GM23338 (cell line): ENCODE measurements at regions not wholly inside any gene's neighbourhood (a gene's known extent, or its start where the extent isn't known, plus 50 kb on each side); places are given as distances from the start of the nearest gene placed in this dataset.

ENCODE experiments used
- ATAC-seq: fragments of 200-7000 bp; cut with Tn5 transposase; 3 replicates; pipeline ENCODE4 v1.9.1; 2020
- DNase-seq: peaks from one replicate; pipeline ENCODE4 v3.0.0-alpha.2; 2015; ENCODE audit warnings: low spot score
- H2AFZ ChIP-seq: fragments of 200-600 bp; sonication (generic); 2 replicates; pipeline ENCODE4 v1.8.0; 2016; ENCODE audit warnings: antibody characterized with exemption, mild to moderate bottlenecking, moderate library complexity
- H3F3A ChIP-seq: fragments of 200-600 bp; sonication (generic); replicated peaks from 2 replicates; pipeline ENCODE4 v1.8.0; 2017; ENCODE audit warnings: antibody characterized with exemption, mixed run types, low read depth
- H3K27ac ChIP-seq: fragments of 200-600 bp; sonication (generic); 2 replicates; pipeline ENCODE4 v1.6.1; 2016; ENCODE audit warnings: low read depth
- H3K27me3 ChIP-seq: fragments of 200-600 bp; sonication (generic); 2 replicates; pipeline ENCODE4 v1.8.0; 2016; ENCODE audit warnings: mild to moderate bottlenecking, mixed run types, moderate library complexity; ENCODE audit not compliant: insufficient read depth
- H3K36me3 ChIP-seq: fragments of 200-600 bp; sonication (generic); 2 replicates; pipeline ENCODE4 v1.8.0; 2016; ENCODE audit warnings: mild to moderate bottlenecking; ENCODE audit not compliant: insufficient read depth
- H3K4me1 ChIP-seq: fragments of 200-600 bp; sonication (generic); 2 replicates; pipeline ENCODE4 v1.8.0; 2016; ENCODE audit warnings: mild to moderate bottlenecking, moderate library complexity; ENCODE audit not compliant: insufficient read depth
- H3K4me2 ChIP-seq: fragments of 200-600 bp; sonication (generic); 2 replicates; pipeline ENCODE4 v1.7.1; 2017; ENCODE audit warnings: mixed run types
- H3K4me3 ChIP-seq: fragments of 200-600 bp; sonication (generic); 2 replicates; pipeline ENCODE4 v1.6.1; 2016; ENCODE audit warnings: mixed run types
- H3K79me2 ChIP-seq: fragments of 200-600 bp; sonication (generic); replicated peaks from 2 replicates; pipeline ENCODE4 v1.8.0; 2017; ENCODE audit warnings: mild to moderate bottlenecking; ENCODE audit not compliant: insufficient read depth
- H3K9me2 ChIP-seq: fragments of 200-600 bp; sonication (generic); 2 replicates; pipeline ENCODE4 v1.8.0; 2017; ENCODE audit not compliant: insufficient read depth
- H4K20me1 ChIP-seq: fragments of 200-600 bp; sonication (generic); replicated peaks from 2 replicates; pipeline ENCODE4 v1.8.0; 2017; ENCODE audit warnings: mild to moderate bottlenecking; ENCODE audit not compliant: insufficient read depth
- H3K27ac Mint-ChIP-seq: 2 replicates; pipeline ENCODE4 v1.8.0; 2020; ENCODE audit warnings: inconsistent platforms, mild to moderate bottlenecking, moderate library complexity, mixed read lengths
- H3K27me3 Mint-ChIP-seq: 3 replicates; pipeline ENCODE4 v1.8.0; 2022; ENCODE audit warnings: low read depth, mild to moderate bottlenecking, moderate library complexity, mixed read lengths, inconsistent platforms; ENCODE audit not compliant: insufficient read depth, poor library complexity
- H3K36me3 Mint-ChIP-seq: 3 replicates; pipeline ENCODE4 v1.8.0; 2021; ENCODE audit warnings: low read depth, mild to moderate bottlenecking, inconsistent platforms, moderate library complexity, mixed read lengths
- H3K4me1 Mint-ChIP-seq: 3 replicates; pipeline ENCODE4 v1.8.0; 2020; ENCODE audit warnings: mild to moderate bottlenecking, inconsistent platforms, mixed read lengths
- H3K4me3 Mint-ChIP-seq: 3 replicates; pipeline ENCODE4 v1.8.0; 2021; ENCODE audit warnings: moderate library complexity, mild to moderate bottlenecking, inconsistent platforms, mixed read lengths
- H3K9me3 Mint-ChIP-seq: 3 replicates; pipeline ENCODE4 v1.8.0; 2020; ENCODE audit warnings: moderate library complexity, mild to moderate bottlenecking, inconsistent platforms, mixed read lengths
- CREB1 ChIP-seq: fragments of 250-450 bp; sonication (Bioruptor Pico); IDR thresholded peaks from 2 replicates; pipeline ENCODE4 v1.5.0; 2020; ENCODE audit warnings: low read depth, mild to moderate bottlenecking, moderate library complexity
- EZH2 ChIP-seq: fragments of 200-600 bp; sonication (generic); IDR thresholded peaks from one replicate; pipeline ENCODE4 v1.8.0; 2017; ENCODE audit warnings: antibody characterized with exemption, mild to moderate bottlenecking, low read depth; ENCODE audit not compliant: unreplicated experiment
- EZH2phosphoT487 ChIP-seq: fragments of 200-600 bp; sonication (generic); IDR thresholded peaks from one replicate; pipeline ENCODE4 v1.8.1; 2018; ENCODE audit warnings: antibody characterized with exemption; ENCODE audit not compliant: unreplicated experiment
- JUNB ChIP-seq: IDR thresholded peaks from one replicate; pipeline ENCODE4 v1.6.1; 2016; ENCODE audit warnings: antibody characterized with exemption; ENCODE audit not compliant: unreplicated experiment
- NANOG ChIP-seq: IDR thresholded peaks from 2 replicates; pipeline ENCODE4 v1.6.1; 2016; ENCODE audit warnings: antibody characterized with exemption, borderline replicate concordance
- POLR2AphosphoS5 ChIP-seq: IDR thresholded peaks from 2 replicates; pipeline ENCODE4 v1.6.1; 2016; ENCODE audit warnings: antibody characterized with exemption, low read depth
- STAT1 ChIP-seq: IDR thresholded peaks from one replicate; pipeline ENCODE4 v1.6.1; 2016; ENCODE audit warnings: antibody characterized with exemption; ENCODE audit not compliant: unreplicated experiment
- ZNF114 ChIP-seq: fragments of 250-450 bp; sonication (Bioruptor Pico); IDR thresholded peaks from 2 replicates; pipeline ENCODE4 v1.5.0; 2020; ENCODE audit warnings: mild to moderate bottlenecking, moderate library complexity
- ZNF331 ChIP-seq: fragments of 250-450 bp; sonication (Bioruptor Pico); IDR thresholded peaks from 2 replicates; pipeline ENCODE4 v1.5.0; 2020; ENCODE audit warnings: low read depth, mild to moderate bottlenecking, moderate library complexity
- TF ChIP-seq, protein P1 (sequence below): fragments of 250-450 bp; sonication (Bioruptor Pico); IDR thresholded peaks from 2 replicates; pipeline ENCODE4 v1.5.0; 2020; ENCODE audit warnings: mild to moderate bottlenecking, moderate library complexity
- TF ChIP-seq, protein P2 (sequence below), 2 experiments: fragments of 200-600 bp in 1 of 2; sonication (generic) in 1 of 2; conservative IDR thresholded peaks; 2 replicates each; pipeline versions ENCODE4 v1.5.1 to v1.6.1; 2016 to 2017; ENCODE audit warnings: antibody characterized with exemption in 2 of 2, low read depth in 2 of 2, mild to moderate bottlenecking in 2 of 2, moderate library complexity in 1 of 2
- TF ChIP-seq, protein P3 (sequence below): IDR thresholded peaks from one replicate; pipeline ENCODE4 v1.6.1; 2018; ENCODE audit warnings: antibody characterized with exemption; ENCODE audit not compliant: unreplicated experiment
- TF ChIP-seq, protein P4 (sequence below): IDR thresholded peaks from 2 replicates; pipeline ENCODE4 v1.6.1; 2016; ENCODE audit warnings: antibody characterized with exemption

DNA sequence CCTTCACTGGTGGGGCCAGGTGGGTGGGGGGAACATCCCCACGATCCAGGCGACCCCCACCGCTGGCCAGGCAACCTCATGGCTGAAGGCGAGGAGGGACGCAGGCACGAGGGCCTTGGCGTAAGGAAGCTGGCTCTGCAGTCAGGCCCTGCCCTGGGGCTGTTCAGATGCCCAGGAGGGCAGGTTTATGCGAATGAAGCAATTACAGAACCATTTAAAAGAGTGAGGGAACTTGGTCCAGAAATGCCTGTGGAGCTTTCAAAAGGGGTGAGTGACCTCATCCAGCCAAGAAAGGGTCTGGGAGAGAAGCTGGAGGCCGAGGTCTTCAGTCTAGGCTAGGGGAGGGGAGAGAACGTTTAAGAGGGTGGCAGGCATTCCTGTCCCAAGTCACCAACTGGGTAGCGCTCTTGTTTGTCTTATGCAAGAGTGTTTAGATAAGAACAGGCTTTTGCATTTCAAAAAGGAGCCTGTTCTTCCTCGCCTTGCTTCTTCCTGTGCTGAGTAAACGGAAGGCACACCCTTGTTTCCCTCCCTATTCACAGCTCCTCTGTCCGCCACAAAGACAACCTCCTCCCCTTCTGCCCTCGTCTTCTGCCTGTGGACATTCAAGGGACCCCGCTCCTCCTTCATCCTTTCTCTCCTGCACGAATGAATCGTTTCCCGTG, 183.5 kb upstream of the SDK2 start:
- Histone ChIP-seq H3K4me3 (no peak overlapping the region), H3K27ac (no peak overlapping the region), H3F3A (no peaks in the 10 kb centered on the region), H3K4me1 (peaks cover 19% of the 10 kb centered on the region), H3K9me2 (0 out of 2 replicates have a peak, but pooled peaks cover 3% of the 10 kb centered on the region), H4K20me1 (no peaks in the 10 kb centered on the region), H3K4me2 (peak overlapping the region; percentile 36), H3K36me3 (no peaks in the 10 kb centered on the region), H3K79me2 (no peaks in the 10 kb centered on the region), H2AFZ (no peak overlapping the region), H3K27me3 (peaks cover 10% of the 10 kb centered on the region)
- Mint-ChIP-seq H3K4me1 (peaks cover 48% of the 10 kb centered on the region), H3K36me3 (no peaks in the 10 kb centered on the region; the same call in 2 of the 3 replicates), H3K27ac (no peak overlapping the region; the same call in 1 of the 2 replicates), H3K4me3 (peak overlapping the region; percentile 29; the same call in 1 of the 3 replicates), H3K9me3 (no peaks in the 10 kb centered on the region), H3K27me3 (peaks cover 19% of the 10 kb centered on the region)
- TF ChIP-seq POLR2AphosphoS5 = no peak
- no peak for TF ChIP-seq EZH2phosphoT487
- TF ChIP-seq, protein P1, sequence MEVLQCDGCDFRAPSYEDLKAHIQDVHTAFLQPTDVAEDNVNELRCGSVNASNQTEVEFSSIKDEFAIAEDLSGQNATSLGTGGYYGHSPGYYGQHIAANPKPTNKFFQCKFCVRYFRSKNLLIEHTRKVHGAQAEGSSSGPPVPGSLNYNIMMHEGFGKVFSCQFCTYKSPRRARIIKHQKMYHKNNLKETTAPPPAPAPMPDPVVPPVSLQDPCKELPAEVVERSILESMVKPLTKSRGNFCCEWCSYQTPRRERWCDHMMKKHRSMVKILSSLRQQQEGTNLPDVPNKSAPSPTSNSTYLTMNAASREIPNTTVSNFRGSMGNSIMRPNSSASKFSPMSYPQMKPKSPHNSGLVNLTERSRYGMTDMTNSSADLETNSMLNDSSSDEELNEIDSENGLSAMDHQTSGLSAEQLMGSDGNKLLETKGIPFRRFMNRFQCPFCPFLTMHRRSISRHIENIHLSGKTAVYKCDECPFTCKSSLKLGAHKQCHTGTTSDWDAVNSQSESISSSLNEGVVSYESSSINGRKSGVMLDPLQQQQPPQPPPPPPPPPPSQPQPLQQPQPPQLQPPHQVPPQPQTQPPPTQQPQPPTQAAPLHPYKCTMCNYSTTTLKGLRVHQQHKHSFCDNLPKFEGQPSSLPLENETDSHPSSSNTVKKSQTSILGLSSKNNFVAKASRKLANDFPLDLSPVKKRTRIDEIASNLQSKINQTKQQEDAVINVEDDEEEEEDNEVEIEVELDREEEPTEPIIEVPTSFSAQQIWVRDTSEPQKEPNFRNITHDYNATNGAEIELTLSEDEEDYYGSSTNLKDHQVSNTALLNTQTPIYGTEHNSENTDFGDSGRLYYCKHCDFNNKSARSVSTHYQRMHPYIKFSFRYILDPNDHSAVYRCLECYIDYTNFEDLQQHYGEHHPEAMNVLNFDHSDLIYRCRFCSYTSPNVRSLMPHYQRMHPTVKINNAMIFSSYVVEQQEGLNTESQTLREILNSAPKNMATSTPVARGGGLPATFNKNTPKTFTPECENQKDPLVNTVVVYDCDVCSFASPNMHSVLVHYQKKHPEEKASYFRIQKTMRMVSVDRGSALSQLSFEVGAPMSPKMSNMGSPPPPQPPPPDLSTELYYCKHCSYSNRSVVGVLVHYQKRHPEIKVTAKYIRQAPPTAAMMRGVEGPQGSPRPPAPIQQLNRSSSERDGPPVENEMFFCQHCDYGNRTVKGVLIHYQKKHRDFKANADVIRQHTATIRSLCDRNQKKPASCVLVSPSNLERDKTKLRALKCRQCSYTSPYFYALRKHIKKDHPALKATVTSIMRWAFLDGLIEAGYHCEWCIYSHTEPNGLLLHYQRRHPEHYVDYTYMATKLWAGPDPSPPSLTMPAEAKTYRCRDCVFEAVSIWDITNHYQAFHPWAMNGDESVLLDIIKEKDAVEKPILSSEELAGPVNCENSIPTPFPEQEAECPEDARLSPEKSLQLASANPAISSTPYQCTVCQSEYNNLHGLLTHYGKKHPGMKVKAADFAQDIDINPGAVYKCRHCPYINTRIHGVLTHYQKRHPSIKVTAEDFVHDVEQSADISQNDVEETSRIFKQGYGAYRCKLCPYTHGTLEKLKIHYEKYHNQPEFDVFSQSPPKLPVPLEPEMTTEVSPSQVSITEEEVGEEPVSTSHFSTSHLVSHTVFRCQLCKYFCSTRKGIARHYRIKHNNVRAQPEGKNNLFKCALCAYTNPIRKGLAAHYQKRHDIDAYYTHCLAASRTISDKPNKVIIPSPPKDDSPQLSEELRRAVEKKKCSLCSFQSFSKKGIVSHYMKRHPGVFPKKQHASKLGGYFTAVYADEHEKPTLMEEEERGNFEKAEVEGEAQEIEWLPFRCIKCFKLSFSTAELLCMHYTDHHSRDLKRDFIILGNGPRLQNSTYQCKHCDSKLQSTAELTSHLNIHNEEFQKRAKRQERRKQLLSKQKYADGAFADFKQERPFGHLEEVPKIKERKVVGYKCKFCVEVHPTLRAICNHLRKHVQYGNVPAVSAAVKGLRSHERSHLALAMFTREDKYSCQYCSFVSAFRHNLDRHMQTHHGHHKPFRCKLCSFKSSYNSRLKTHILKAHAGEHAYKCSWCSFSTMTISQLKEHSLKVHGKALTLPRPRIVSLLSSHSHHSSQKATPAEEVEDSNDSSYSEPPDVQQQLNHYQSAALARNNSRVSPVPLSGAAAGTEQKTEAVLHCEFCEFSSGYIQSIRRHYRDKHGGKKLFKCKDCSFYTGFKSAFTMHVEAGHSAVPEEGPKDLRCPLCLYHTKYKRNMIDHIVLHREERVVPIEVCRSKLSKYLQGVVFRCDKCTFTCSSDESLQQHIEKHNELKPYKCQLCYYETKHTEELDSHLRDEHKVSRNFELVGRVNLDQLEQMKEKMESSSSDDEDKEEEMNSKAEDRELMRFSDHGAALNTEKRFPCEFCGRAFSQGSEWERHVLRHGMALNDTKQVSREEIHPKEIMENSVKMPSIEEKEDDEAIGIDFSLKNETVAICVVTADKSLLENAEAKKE (CRISPR knock-in tag) = no peak
- TF ChIP-seq, protein P2, sequence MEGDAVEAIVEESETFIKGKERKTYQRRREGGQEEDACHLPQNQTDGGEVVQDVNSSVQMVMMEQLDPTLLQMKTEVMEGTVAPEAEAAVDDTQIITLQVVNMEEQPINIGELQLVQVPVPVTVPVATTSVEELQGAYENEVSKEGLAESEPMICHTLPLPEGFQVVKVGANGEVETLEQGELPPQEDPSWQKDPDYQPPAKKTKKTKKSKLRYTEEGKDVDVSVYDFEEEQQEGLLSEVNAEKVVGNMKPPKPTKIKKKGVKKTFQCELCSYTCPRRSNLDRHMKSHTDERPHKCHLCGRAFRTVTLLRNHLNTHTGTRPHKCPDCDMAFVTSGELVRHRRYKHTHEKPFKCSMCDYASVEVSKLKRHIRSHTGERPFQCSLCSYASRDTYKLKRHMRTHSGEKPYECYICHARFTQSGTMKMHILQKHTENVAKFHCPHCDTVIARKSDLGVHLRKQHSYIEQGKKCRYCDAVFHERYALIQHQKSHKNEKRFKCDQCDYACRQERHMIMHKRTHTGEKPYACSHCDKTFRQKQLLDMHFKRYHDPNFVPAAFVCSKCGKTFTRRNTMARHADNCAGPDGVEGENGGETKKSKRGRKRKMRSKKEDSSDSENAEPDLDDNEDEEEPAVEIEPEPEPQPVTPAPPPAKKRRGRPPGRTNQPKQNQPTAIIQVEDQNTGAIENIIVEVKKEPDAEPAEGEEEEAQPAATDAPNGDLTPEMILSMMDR (conservative IDR thresholded peaks at IDR 0.05; ENCODE audit: low read depth in 2 of 2) = no peak
- TF ChIP-seq, protein P3, sequence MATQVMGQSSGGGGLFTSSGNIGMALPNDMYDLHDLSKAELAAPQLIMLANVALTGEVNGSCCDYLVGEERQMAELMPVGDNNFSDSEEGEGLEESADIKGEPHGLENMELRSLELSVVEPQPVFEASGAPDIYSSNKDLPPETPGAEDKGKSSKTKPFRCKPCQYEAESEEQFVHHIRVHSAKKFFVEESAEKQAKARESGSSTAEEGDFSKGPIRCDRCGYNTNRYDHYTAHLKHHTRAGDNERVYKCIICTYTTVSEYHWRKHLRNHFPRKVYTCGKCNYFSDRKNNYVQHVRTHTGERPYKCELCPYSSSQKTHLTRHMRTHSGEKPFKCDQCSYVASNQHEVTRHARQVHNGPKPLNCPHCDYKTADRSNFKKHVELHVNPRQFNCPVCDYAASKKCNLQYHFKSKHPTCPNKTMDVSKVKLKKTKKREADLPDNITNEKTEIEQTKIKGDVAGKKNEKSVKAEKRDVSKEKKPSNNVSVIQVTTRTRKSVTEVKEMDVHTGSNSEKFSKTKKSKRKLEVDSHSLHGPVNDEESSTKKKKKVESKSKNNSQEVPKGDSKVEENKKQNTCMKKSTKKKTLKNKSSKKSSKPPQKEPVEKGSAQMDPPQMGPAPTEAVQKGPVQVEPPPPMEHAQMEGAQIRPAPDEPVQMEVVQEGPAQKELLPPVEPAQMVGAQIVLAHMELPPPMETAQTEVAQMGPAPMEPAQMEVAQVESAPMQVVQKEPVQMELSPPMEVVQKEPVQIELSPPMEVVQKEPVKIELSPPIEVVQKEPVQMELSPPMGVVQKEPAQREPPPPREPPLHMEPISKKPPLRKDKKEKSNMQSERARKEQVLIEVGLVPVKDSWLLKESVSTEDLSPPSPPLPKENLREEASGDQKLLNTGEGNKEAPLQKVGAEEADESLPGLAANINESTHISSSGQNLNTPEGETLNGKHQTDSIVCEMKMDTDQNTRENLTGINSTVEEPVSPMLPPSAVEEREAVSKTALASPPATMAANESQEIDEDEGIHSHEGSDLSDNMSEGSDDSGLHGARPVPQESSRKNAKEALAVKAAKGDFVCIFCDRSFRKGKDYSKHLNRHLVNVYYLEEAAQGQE = no peak
- TF ChIP-seq STAT1 = no peak
- no peak for TF ChIP-seq CREB1
- no peak for TF ChIP-seq EZH2
- TF ChIP-seq NANOG = no peak
- no peak for TF ChIP-seq ZNF114
- no peak for TF ChIP-seq ZNF331 (CRISPR knock-in tag)
- TF ChIP-seq, protein P4, sequence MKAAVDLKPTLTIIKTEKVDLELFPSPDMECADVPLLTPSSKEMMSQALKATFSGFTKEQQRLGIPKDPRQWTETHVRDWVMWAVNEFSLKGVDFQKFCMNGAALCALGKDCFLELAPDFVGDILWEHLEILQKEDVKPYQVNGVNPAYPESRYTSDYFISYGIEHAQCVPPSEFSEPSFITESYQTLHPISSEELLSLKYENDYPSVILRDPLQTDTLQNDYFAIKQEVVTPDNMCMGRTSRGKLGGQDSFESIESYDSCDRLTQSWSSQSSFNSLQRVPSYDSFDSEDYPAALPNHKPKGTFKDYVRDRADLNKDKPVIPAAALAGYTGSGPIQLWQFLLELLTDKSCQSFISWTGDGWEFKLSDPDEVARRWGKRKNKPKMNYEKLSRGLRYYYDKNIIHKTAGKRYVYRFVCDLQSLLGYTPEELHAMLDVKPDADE = no peak
- no peak for TF ChIP-seq JUNB
- DNase-seq (peak; percentile 56), ATAC-seq (peak; percentile 80)
